Stimulated activated CD4-positive, alpha-beta T cell treated with anti-CD3 and anti-CD28 coated beads, TNF-alpha, amount 100 ng/mL, for 48 hours (primary cell): ENCODE measurements at regions not wholly inside any gene's neighbourhood (a gene's known extent, or its start where the extent isn't known, plus 50 kb on each side); places are given as distances from the start of the nearest gene placed in this dataset.

Experiments
- DNase-seq, 3 donors: peaks; one replicate each; pipeline ENCODE4 v3.0.0-alpha.2; 2020; ENCODE audit warnings: low read depth in 3 of 3

GRCh38 chr9:13898957-13899356 lies 415.0 kb downstream of the NFIB start:
- DNase-seq, result no peak

DNA sequence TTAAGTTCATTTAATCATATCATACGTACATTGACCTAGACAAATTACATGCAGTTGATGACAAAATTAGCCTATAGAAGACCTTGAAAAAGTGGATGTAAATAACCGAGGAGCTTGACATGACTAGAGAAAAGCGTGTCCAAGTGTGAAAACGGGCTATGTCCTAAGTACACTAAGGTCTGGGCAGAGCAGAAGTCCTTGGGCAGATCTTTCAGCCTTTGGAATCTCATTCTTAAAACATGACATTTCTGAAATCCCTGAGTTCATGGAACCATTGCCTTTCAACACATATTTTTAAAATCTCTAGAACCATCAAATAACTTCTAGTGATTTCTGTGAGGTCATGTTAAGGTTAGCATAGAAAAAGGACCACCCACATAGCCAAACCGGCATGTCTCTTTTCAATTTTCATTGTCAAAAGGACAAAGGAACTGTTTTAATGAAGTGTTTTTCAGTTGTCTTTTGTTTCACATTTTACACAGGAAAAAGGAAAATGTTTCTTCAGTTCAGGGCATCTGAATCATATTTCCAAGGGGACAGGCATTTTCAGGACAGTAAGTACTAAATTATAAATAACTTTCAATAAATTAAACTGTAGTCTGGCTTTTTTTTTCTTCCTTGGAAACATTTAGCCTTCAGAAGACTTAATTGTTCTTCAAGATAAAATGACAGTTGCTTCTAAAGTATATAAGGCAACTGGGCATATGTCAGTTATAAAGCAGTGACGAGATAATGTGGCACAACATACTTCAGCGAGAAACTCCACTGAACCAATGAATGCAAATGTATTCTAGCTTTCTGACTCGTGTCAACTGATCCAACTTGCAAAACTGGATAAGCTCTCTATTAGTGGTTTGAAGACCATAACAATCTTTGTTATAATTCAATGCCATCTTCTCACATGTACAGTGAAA lies 416.8 kb downstream of the NFIB start:
- DNase-seq, result no peak

- DNase-seq, result no peak
These were observed 417.9 kb downstream of the NFIB start for GRCh38 chr9:13896047-13896446.

GRCh38 chr9:13885258-13885657 lies 428.7 kb downstream of the NFIB start:
- no peak for DNase-seq

- DNase-seq, result no peak
These were observed 434.0 kb downstream of the NFIB start for GRCh38 chr9:13879981-13880380.

GRCh38 chr9:13879011-13879410 lies 434.9 kb downstream of the NFIB start:
- no peak for DNase-seq

GRCh38 chr9:13878241-13878711 lies 435.7 kb downstream of the NFIB start:
- DNase-seq, result no peak

GRCh38 chr9:13876741-13877140 lies 437.2 kb downstream of the NFIB start:
- no peak for DNase-seq

- no peak for DNase-seq
These were observed 440.7 kb downstream of the NFIB start for GRCh38 chr9:13873203-13873602.

DNA sequence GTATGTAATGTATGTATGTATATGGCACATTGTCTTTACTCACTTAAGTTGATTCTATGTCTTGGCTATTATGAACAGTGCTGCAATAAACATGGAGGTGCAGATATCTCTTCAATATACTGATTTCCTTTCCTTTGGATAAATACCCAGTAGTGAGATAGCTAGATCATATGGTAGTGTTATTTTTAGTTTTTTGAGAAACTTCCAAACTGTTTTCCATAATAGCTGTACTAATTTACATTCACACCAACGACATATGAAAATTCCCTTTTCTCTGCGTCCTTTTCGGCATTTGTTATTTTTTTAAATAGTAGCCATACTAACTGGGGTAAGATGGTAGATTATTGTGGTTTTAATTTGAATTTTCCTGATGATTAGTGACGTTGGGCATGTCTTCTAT lies 445.6 kb downstream of the NFIB start:
- DNase-seq, result no peak

GRCh38 chr9:13865869-13866268 lies 448.1 kb downstream of the NFIB start:
- no peak for DNase-seq

DNA sequence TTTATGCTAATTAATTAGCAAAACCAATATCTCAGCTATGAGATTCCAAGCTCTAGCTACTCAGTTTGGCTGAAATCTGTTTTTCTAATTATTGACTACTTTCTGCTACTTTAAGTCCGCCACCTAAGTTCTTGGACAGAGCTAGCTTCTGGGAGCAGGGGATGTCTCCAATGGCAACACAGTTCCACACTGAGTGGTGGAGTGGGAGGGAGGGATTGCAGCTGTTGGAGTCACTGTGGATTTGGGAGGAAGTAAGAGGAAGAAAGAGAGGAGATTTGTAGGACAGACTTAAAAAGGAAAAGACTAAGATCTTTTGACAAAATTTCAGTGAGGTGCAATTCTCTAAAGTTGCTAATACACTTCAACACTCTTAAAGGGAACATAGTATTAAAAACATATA lies 450.8 kb downstream of the NFIB start:
- DNase-seq, result no peak

DNA sequence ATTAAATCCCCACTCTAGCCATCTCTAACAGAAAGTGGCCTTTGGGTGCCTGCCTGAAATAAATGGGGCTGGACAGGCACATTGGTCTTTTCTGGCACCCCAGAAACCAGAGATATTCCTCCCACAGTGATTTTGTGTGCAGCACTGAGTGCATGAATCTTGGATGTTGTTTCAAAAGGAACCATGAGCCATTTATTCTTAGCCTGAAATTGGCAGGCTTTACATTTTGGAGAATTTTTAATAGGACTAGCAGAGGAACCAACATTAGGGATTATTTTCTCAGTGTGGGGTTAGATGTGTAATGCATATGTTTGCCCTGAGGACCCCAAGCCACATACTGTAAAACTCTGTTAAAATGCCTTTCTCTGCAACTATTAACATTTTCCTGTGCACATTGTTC lies 451.3 kb downstream of the NFIB start:
- DNase-seq, result no peak

GRCh38 chr9:13860946-13861640 lies 452.8 kb downstream of the NFIB start:
- no peak for DNase-seq

GRCh38 chr9:13860019-13860418 lies 453.9 kb downstream of the NFIB start:
- DNase-seq, result no peak

DNA sequence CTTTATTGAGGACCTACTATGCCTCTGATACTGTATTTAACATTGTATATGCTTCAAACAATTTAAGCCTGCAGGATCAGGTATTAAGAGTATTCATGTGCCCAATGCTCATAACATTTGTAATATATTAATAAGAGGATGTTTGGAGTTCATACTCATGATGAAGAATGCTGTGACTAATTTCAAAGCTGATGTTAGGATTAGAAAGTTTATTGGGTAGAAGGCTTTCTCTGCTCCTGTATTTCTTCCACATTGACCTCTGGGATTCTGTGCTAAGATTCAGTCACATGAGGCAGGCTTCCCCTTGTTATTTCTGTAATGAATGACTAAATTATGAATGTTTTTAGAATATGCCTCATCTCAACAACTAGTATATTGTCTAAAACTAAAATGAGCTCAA lies 456.4 kb downstream of the NFIB start:
- DNase-seq, result no peak

DNA sequence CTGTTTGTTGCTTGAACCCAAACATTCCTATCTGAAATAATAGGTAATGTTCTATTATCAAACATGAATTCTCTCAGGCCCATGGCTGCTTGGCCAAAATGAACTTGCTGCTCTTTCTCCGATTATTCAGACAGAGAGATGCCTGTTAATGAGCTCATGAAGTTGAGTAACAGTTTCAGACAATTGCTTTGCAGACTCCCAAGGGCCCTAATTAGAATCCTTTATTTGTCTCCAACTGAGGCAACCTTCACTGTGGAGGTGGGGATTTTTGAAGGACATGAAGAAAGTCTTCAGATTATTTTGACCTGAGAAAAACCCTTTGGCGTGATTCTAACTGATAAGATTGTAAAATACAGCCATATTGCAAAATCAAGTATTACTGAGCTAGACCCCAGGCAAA lies 466.7 kb downstream of the NFIB start:
- DNase-seq, result no peak

- no peak for DNase-seq
These were observed 468.5 kb downstream of the NFIB start for GRCh38 chr9:13845460-13845859.

DNA sequence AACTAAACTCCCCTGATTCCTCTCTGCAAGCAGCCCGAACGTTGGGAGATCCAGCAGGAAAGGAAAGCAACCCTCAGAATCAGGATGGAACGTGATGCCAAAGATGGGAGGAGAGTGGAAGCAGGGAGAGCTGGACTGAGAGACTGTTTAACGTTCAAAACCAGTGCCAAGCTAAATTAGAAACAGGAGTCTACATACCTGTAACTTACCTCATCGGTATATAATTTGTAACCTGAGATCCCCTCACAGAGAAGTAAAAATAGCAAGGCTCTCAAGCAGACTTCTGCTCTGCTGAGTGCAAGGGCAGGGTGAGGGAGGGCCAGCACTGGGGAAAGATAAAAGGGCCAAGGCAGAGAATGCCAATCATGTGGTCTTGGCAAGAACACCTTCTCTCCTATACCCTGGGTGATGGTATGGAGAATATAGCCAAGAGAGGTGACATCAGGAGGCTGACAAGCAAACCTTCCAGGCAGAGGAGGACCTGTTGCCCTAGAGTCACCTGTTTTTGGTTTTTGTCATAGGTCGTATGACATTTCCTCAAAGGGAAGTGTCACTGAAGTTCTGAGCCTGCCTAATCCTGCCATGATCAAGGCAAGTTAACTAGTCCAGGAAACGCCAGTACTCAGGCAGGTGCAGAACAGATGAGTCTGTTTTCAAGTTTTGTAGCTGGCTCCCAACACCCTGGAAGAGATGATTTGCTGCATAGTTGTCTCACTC lies 472.0 kb downstream of the NFIB start:
- no peak for DNase-seq

DNA sequence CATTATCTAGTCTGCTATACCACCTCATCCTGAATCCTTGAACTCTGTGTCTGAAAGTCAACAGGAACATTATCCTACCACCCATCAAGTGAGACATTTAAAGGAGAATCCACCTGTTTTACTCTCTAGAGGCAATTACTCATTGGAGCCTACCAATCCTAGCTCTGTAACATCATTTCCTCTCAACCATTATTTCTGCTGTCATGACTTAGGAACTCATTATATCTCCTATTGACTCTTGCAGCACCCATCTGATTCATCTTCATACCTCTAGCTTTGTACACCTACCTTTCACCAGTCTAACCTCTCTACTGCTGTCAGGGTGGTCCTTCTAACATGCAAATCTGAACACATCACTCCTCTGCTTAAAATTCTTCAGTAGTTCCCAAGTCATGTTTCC lies 481.5 kb downstream of the NFIB start:
- DNase-seq, result no peak

DNA sequence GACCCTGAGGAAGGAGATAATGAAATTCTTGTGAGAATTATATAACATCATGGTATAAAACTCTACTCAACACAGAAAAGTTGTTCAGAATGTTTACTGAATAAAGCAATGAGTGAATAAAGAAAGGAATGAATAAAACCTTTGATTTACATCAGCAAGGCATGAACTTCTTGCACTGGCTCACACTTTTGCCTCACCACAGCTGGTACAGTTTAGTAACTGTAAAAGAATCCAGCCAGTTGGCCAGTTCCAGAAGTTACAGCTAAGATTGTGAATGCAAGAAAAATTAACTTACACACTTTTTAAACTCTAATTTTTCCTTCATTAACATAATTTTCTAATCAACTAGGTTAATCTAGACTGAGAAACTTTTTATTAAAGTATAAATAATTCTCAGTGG lies 490.9 kb downstream of the NFIB start:
- no peak for DNase-seq

GRCh38 chr9:13817754-13818278 lies 496.1 kb downstream of the NFIB start:
- no peak for DNase-seq
